Caco-2 (cell line): ENCODE measurements at regions not wholly inside any gene's neighbourhood (a gene's known extent, or its start where the extent isn't known, plus 50 kb on each side); places are given as distances from the start of the nearest gene placed in this dataset.

Source experiments
- BruUV-seq: library from RNA; stranded (reverse); fragments of 400-500 nt; replicated peaks from 2 replicates; lab custom pipeline; 2021; lab: Mats Ljungman, UMichigan
- CTCF ChIA-PET: fragments of 300-600 bp; sonication (Branson Sonifier 250); formaldehyde crosslinking; loops from one replicate; lab custom pipeline; 2022; ENCODE audit warnings: antibody characterized with exemption; lab: Charles Lee
- POLR2A ChIA-PET: fragments of 300-600 bp; sonication (Branson Sonifier 250); formaldehyde crosslinking; loops from one replicate; lab custom pipeline; 2022; ENCODE audit warnings: antibody characterized with exemption; lab: Charles Lee
- DNase-seq, 2 experiments: peaks; one replicate each; pipeline versions ENCODE4 v3.0.0 to v3.0.0-alpha.2; 2020 to 2022
- H3K27me3 ChIP-seq: replicated peaks from 2 replicates; pipeline ENCODE4 v1.6.0; 2011; ENCODE audit warnings: low read length; ENCODE audit not compliant: control insufficient read depth, insufficient read depth
- H3K36me3 ChIP-seq: 2 replicates; pipeline ENCODE4 v1.5.1; 2011; ENCODE audit warnings: low read length; ENCODE audit not compliant: control insufficient read depth, insufficient read depth
- H3K4me1 ChIP-seq: fragments of 250-450 bp; sonication (Bioruptor Pico); 2 replicates; pipeline ENCODE4 v1.5.1; 2020; ENCODE audit warnings: mild to moderate bottlenecking
- H3K4me3 ChIP-seq: 2 replicates; pipeline ENCODE4 v1.5.1; 2011; ENCODE audit warnings: low read depth, mild to moderate bottlenecking, control low read depth, low read length
- H3K9me3 ChIP-seq: fragments of 250-450 bp; sonication (Bioruptor Pico); 2 replicates; pipeline ENCODE4 v1.5.1; 2020; ENCODE audit warnings: mild to moderate bottlenecking, moderate library complexity
- H3K27ac Mint-ChIP-seq: one replicate; pipeline ENCODE4 v1.8.0; 2022; ENCODE audit warnings: mixed read lengths; ENCODE audit not compliant: unreplicated experiment
- H3K27me3 Mint-ChIP-seq: one replicate; pipeline ENCODE4 v1.8.0; 2022; ENCODE audit warnings: mixed read lengths; ENCODE audit not compliant: insufficient read depth, unreplicated experiment
- H3K36me3 Mint-ChIP-seq: one replicate; pipeline ENCODE4 v1.8.0; 2022; ENCODE audit warnings: mild to moderate bottlenecking, mixed read lengths; ENCODE audit not compliant: insufficient read depth, unreplicated experiment
- H3K4me1 Mint-ChIP-seq: one replicate; pipeline ENCODE4 v1.8.0; 2022; ENCODE audit warnings: low read depth, mixed read lengths; ENCODE audit not compliant: unreplicated experiment
- H3K4me3 Mint-ChIP-seq: one replicate; pipeline ENCODE4 v1.8.0; 2022; ENCODE audit warnings: mild to moderate bottlenecking, moderate library complexity, mixed read lengths; ENCODE audit not compliant: unreplicated experiment
- H3K9me3 Mint-ChIP-seq: one replicate; pipeline ENCODE4 v1.8.0; 2022; ENCODE audit warnings: mixed read lengths; ENCODE audit not compliant: unreplicated experiment
- intact Hi-C: fragments of 100-400 bp; cut with micrococcal nuclease; formaldehyde crosslinking; loops from one replicate; pipeline ENCODE4 v1.10.0; 2022; ENCODE audit not compliant: unreplicated experiment
- TF ChIP-seq, protein P1 (sequence below), 2 experiments: fragments of 200-600 bp in 1 of 2; IDR thresholded peaks; 1 replicate in 1 of 2; 2 replicates in 1 of 2; pipeline versions ENCODE4 v1.5.1 to v1.8.0; 2011 to 2022; ENCODE audit warnings: antibody characterized with exemption in 1 of 2, control low read depth in 1 of 2, inconsistent platforms in 1 of 2, low read depth in 1 of 2, low read length in 1 of 2, mild to moderate bottlenecking in 1 of 2, moderate library complexity in 1 of 2; ENCODE audit not compliant: insufficient read depth in 1 of 2, severe bottlenecking in 1 of 2, unreplicated experiment in 1 of 2

DNA sequence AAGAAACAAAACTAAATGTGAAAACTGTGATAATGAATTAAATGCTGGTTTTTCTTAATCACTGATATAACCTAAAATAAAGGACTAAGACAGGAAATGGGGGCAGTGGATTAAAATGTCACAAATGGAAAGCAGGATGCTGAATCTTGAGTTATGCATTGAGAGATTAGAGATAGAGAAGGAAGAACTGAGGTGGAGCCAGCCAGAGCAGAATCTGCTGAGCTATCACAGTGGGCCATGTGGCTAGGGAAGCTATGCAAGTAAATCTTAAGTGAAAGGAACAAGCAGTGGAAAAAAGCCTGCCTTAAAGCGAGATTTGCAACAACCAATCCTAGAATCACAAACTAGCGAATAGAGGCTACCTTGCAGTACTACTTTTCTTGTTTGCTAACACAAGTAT, 188.5 kb upstream of the RASA1 start:
- no TSS peak for BruUV-seq
- H3K27me3 Mint-ChIP-seq: no peaks in the 10 kb centered on the region
- Histone ChIP-seq H3K36me3 (no peaks in the 10 kb centered on the region), H3K9me3 (no peaks in the 10 kb centered on the region), H3K27me3 (no peaks in the 10 kb centered on the region), H3K4me3 (no peak overlapping the region), H3K4me1 (no peaks in the 10 kb centered on the region)
- H3K4me3 Mint-ChIP-seq: no peak overlapping the region
- H3K9me3 Mint-ChIP-seq: no peaks in the 10 kb centered on the region
- TF ChIP-seq, protein P1, sequence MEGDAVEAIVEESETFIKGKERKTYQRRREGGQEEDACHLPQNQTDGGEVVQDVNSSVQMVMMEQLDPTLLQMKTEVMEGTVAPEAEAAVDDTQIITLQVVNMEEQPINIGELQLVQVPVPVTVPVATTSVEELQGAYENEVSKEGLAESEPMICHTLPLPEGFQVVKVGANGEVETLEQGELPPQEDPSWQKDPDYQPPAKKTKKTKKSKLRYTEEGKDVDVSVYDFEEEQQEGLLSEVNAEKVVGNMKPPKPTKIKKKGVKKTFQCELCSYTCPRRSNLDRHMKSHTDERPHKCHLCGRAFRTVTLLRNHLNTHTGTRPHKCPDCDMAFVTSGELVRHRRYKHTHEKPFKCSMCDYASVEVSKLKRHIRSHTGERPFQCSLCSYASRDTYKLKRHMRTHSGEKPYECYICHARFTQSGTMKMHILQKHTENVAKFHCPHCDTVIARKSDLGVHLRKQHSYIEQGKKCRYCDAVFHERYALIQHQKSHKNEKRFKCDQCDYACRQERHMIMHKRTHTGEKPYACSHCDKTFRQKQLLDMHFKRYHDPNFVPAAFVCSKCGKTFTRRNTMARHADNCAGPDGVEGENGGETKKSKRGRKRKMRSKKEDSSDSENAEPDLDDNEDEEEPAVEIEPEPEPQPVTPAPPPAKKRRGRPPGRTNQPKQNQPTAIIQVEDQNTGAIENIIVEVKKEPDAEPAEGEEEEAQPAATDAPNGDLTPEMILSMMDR (IDR thresholded peaks at IDR 0.05; ENCODE audit: insufficient read depth in 1 of 2, low read depth in 1 of 2, low read length in 1 of 2, severe bottlenecking in 1 of 2, unreplicated experiment in 1 of 2): no peak
- H3K4me1 Mint-ChIP-seq: no peaks in the 10 kb centered on the region
- ChIA-PET POLR2A (no interaction called here), CTCF (no interaction called here)
- H3K36me3 Mint-ChIP-seq: no peaks in the 10 kb centered on the region
- intact Hi-C loops: no loop called here
- no peak overlapping the region for H3K27ac Mint-ChIP-seq
- no peak for DNase-seq

DNA sequence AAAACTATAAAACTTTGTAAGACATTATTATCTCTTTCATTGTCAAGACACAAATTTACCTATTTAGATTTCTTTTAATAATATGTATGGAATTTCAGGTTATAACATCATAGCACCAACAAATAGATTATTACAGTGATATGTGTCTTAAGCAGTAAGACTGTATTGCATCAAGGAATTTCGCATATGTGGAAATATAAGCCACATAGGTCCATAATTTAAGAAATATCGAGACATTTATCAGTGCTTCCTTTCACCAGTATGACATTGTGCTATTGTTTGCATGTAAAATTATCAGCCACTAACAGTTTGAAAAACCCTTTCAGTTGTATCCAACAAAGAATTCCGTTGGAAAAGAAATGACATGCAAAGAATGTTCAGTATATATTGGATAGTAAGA, 186.7 kb upstream of the RASA1 start:
- no peaks in the 10 kb centered on the region for H3K4me1 ChIP-seq
- intact Hi-C loops: no loop called here
- Mint-ChIP-seq H3K4me3 (no peak overlapping the region), H3K9me3 (peaks cover 9% of the 10 kb centered on the region), H3K27ac (no peak overlapping the region), H3K4me1 (no peaks in the 10 kb centered on the region), H3K36me3 (no peaks in the 10 kb centered on the region), H3K27me3 (peaks cover 5% of the 10 kb centered on the region)
- no TSS peak for BruUV-seq
- POLR2A ChIA-PET: no interaction called here
- no peaks in the 10 kb centered on the region for H3K9me3 ChIP-seq
- CTCF ChIA-PET: no interaction called here
- H3K27me3 ChIP-seq: no peaks in the 10 kb centered on the region
- no peaks in the 10 kb centered on the region for H3K36me3 ChIP-seq
- no peak overlapping the region for H3K4me3 ChIP-seq
- no peak for DNase-seq
- TF ChIP-seq, protein P1 (IDR thresholded peaks at IDR 0.05; ENCODE audit: insufficient read depth in 1 of 2, low read depth in 1 of 2, low read length in 1 of 2, severe bottlenecking in 1 of 2, unreplicated experiment in 1 of 2): no peak

DNA sequence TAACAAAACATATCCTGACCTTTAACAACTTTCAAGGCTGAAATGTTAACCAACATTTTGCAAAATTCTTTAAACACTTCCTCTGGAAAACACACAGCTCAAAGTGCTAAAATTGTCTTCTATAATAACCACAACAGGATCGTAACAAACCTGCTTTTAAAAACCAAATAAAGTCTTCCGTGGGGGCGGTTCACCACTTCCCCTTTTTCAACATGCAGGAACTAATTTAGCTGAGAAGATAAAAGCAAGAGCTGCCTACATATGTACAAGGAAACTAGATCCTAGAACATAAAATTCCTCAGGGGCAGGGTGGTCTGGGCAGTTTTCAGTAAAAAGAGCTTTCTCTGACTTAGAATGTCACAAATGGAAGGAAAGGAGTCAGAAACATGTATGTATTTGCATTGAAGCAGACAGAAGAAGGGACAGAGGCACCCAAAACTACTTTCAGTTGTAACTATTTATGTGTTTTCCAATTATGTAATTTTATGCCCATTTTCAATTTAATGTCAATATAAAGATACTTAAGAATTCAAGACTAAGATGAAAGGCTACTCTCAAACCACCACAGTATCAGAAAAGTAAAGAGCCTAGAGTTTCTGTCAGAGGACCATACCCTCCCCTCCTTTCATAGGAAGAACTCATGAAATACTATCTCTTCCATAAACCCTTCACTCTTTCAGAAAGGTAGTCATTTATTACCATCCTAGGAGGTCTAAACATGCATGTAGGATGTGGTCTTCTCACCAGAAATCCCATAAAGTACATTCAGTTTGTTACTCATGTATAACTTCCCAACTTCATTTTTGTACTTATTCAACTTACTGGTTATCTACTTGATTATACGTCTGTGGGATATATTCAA, 185.9 kb upstream of the RASA1 start:
- ChIA-PET POLR2A (no interaction called here), CTCF (no interaction called here)
- no peak overlapping the region for H3K4me3 Mint-ChIP-seq
- no peaks in the 10 kb centered on the region for H3K27me3 ChIP-seq
- H3K27ac Mint-ChIP-seq: no peak overlapping the region
- no peaks in the 10 kb centered on the region for H3K9me3 ChIP-seq
- BruUV-seq: no TSS peak
- no peaks in the 10 kb centered on the region for H3K4me1 ChIP-seq
- DNase-seq: no peak
- H3K36me3 ChIP-seq: no peaks in the 10 kb centered on the region
- peaks cover 9% of the 10 kb centered on the region for H3K9me3 Mint-ChIP-seq
- no peaks in the 10 kb centered on the region for H3K36me3 Mint-ChIP-seq
- TF ChIP-seq, protein P1 (IDR thresholded peaks at IDR 0.05; ENCODE audit: insufficient read depth in 1 of 2, low read depth in 1 of 2, low read length in 1 of 2, severe bottlenecking in 1 of 2, unreplicated experiment in 1 of 2): no peak
- intact Hi-C loops: no loop called here
- H3K4me3 ChIP-seq: no peak overlapping the region
- H3K27me3 Mint-ChIP-seq: peaks cover 5% of the 10 kb centered on the region
- no peaks in the 10 kb centered on the region for H3K4me1 Mint-ChIP-seq
